ENCODE measurements at regions not wholly inside any gene's neighbourhood (a gene's known extent, or its start where the extent isn't known, plus 50 kb on each side); places are given as distances from the start of the nearest gene placed in this dataset.

DNA sequence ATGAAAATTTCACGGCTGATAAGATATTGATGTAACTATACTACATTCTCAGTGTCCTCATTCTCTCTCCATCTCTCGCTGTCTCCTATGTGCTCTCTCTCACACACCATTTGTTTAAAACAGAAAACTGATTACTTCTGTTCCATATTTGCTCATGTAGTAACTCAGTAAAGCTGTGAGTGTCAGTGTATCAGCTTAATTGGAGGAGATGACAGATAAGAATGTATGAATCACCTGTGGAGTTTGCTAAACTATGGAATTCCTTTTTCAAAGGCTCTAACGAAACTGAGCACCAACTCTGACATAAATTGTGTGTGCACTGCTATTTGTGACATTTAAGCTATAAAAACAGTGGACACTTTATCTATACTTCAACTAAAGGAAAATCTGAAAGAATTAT lies 1080.0 kb downstream of the DSC3 start:
- TF ChIP-seq CTCF (IDR thresholded peaks at IDR 0.05), result no peak
- TF ChIP-seq ZFX (IDR thresholded peaks at IDR 0.05; ENCODE audit: borderline replicate concordance), result no peak
